ENCODE measurements at regions not wholly inside any gene's neighbourhood (a gene's known extent, or its start where the extent isn't known, plus 50 kb on each side); places are given as distances from the start of the nearest gene placed in this dataset.

DNA sequence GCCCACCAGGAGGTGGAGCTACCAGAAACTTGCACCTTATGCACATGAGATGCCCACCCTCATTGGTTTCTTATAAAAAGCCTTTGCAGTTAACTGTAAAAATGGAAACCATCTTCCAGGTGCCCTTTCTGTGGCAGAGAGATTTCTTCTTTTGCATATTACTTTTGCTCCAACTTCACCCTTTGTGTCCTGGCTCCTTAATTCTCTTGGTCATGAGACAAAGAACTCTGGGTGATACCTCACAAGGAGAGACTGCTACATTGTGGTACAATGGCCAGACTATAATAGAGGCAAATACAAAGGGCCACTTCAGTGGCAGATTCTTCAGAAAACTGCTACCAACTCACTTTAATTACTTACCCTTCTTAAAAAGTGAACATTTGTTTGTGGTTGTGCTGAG, 76.4 kb upstream of the PTER start:
- TF ChIP-seq, protein P1, sequence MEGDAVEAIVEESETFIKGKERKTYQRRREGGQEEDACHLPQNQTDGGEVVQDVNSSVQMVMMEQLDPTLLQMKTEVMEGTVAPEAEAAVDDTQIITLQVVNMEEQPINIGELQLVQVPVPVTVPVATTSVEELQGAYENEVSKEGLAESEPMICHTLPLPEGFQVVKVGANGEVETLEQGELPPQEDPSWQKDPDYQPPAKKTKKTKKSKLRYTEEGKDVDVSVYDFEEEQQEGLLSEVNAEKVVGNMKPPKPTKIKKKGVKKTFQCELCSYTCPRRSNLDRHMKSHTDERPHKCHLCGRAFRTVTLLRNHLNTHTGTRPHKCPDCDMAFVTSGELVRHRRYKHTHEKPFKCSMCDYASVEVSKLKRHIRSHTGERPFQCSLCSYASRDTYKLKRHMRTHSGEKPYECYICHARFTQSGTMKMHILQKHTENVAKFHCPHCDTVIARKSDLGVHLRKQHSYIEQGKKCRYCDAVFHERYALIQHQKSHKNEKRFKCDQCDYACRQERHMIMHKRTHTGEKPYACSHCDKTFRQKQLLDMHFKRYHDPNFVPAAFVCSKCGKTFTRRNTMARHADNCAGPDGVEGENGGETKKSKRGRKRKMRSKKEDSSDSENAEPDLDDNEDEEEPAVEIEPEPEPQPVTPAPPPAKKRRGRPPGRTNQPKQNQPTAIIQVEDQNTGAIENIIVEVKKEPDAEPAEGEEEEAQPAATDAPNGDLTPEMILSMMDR (IDR thresholded peaks at IDR 0.05), result no peak
- H3K27ac ChIP-seq, result no peak overlapping the region
- H3K4me1 ChIP-seq, result no peaks in the 10 kb centered on the region
- no peak for DNase-seq (ENCODE audit: low spot score in 2 of 2)
- H3K36me3 ChIP-seq, result no peaks in the 10 kb centered on the region
- intact Hi-C loops (cut with DNase I; ENCODE audit: low total_unique reads), result no loop called here
- H3K4me3 ChIP-seq, result no peak overlapping the region
- no peaks in the 10 kb centered on the region for H3K27me3 ChIP-seq
- peaks cover 3 to 6% of the 10 kb centered on the region in 2 donors for H3K9me3 ChIP-seq

DNA sequence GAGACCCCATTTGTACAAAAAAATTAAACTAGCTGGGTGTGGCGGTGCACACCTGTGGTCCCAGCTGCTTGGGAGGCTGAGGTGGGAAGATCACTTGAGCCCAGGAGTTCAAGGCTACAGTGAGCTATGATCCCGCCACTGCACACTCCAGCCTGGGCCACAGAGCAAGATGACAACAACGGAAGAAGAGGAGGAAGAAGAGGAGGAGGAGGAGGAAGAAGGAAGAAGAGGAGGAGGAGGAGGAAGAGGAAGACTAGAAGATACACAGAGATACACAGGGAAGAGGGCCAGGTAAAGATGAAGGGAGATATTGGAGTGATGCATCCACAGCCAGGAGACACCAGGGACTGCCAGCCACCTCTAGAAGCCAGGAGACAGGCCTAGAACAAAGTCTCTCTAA, 75.7 kb upstream of the PTER start:
- Histone ChIP-seq H3K4me1 (no peaks in the 10 kb centered on the region), H3K9me3 (peaks cover 3 to 6% of the 10 kb centered on the region in 2 donors), H3K36me3 (no peaks in the 10 kb centered on the region), H3K4me3 (no peak overlapping the region), H3K27ac (no peak overlapping the region), H3K27me3 (no peaks in the 10 kb centered on the region)
- intact Hi-C loops (cut with DNase I; ENCODE audit: low total_unique reads), result no loop called here
- TF ChIP-seq POLR2AphosphoS5 (IDR thresholded peaks at IDR 0.05) (no peak), POLR2A (IDR thresholded peaks at IDR 0.05) (no peak)
- TF ChIP-seq, protein P1 (IDR thresholded peaks at IDR 0.05), result no peak
- no peak for DNase-seq (ENCODE audit: low spot score in 2 of 2)

DNA sequence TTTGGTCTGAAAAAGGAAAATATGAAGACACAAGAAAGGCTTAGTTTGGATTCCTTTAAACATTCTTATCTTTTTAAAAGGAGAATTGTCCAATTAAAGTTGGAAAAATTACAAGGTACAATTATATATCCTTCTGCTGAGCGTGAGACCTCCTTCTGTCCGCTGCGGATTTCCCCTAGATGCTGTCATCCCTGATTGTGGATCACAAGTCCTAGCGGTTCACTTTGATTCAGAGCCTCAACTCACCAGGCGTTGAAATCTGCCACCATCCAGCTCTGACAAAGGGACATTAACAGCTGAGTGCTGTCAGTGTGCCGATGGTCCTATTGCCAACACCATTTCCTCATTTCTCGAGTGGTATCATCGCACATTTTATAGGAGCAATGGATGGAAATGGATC, 73.1 kb upstream of the PTER start:
- TF ChIP-seq, protein P1 (IDR thresholded peaks at IDR 0.05), result no peak
- TF ChIP-seq POLR2A (IDR thresholded peaks at IDR 0.05), result no peak
- TF ChIP-seq POLR2AphosphoS5 (IDR thresholded peaks at IDR 0.05), result no peak
- Histone ChIP-seq H3K27ac (no peak overlapping the region), H3K4me1 (no peaks in the 10 kb centered on the region), H3K9me3 (peaks cover 6 to 8% of the 10 kb centered on the region in 2 donors), H3K4me3 (no peak overlapping the region), H3K36me3 (no peaks in the 10 kb centered on the region), H3K27me3 (no peaks in the 10 kb centered on the region)
- no peak for DNase-seq (ENCODE audit: low spot score in 2 of 2)
- intact Hi-C loops (cut with DNase I; ENCODE audit: low total_unique reads), result no loop called here

DNA sequence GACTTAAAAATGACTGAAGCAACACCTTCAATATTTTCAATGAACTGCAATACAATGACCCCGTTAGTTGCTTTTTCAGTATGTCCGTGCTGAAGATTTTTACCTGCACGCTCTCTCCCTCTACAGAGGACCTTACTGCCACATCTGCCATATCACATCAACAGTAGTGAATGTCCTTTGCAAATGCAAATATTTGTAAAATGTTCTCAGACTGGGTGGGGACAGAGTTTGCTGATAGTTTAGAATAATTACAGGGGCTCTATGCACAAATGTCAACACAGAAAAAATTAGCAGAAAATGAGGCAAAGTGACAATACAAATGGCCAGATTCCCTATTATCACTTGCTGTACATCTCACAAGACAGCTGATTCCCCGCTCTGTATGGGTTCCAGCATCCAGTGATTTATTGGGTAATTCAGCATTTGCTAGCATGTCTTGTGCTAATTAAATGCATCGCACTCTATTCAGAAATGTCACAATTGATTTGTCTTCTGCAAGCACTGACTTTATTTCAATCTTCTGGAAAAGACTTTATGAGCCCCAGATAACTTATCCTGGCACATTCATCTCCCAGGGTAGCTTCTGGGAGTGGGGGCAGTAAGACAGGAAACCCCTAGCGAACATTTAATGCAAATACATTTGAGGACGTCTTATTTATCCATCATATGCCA, 69.1 kb upstream of the PTER start:
- no peaks in the 10 kb centered on the region for H3K4me1 ChIP-seq
- TF ChIP-seq POLR2AphosphoS5 (IDR thresholded peaks at IDR 0.05) (no peak), POLR2A (IDR thresholded peaks at IDR 0.05) (no peak)
- TF ChIP-seq, protein P1 (IDR thresholded peaks at IDR 0.05), result no peak
- DNase-seq (ENCODE audit: low spot score in 2 of 2), result no peak
- no peaks in the 10 kb centered on the region for H3K36me3 ChIP-seq
- H3K9me3 ChIP-seq, result peaks cover 0 to 5% of the 10 kb centered on the region in 2 donors
- H3K27me3 ChIP-seq, result no peaks in the 10 kb centered on the region
- intact Hi-C loops (cut with DNase I; ENCODE audit: low total_unique reads), result no loop called here
- H3K27ac ChIP-seq, result no peak overlapping the region
- H3K4me3 ChIP-seq, result no peak overlapping the region

DNA sequence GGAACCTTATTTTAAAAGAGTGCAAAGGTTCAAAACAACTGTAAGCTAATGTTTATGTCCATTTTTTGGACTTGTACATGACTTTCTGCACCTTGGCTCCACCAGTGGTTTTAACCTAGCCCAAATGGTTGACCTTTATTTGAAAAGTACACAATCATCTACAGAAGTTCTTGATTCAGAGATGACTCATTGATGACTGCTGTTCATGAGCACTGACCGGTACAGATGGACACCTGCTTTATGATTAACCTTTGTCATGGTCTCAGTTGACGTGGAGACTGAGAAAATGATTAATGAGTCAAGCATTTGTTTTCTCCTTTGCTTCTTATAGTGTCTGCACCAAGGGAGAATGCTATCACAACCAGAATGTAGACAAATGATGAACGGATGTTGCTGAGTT, 55.7 kb upstream of the PTER start:
- H3K4me1 ChIP-seq, result no peaks in the 10 kb centered on the region
- no peaks in the 10 kb centered on the region for H3K36me3 ChIP-seq
- TF ChIP-seq, protein P1 (IDR thresholded peaks at IDR 0.05), result no peak
- no peak for TF ChIP-seq POLR2AphosphoS5 (IDR thresholded peaks at IDR 0.05)
- no peak for TF ChIP-seq POLR2A (IDR thresholded peaks at IDR 0.05)
- no peaks in the 10 kb centered on the region for H3K27me3 ChIP-seq
- DNase-seq (ENCODE audit: low spot score in 2 of 2), result no peak
- H3K27ac ChIP-seq, result no peak overlapping the region
- H3K9me3 ChIP-seq, result no peaks in the 10 kb centered on the region
- no peak overlapping the region for H3K4me3 ChIP-seq
- intact Hi-C loops (cut with DNase I; ENCODE audit: low total_unique reads), result no loop called here

All from breast epithelium (tissue), 4 donors.